GM20000 (cell line): ENCODE measurements at regions not wholly inside any gene's neighbourhood (a gene's known extent, or its start where the extent isn't known, plus 50 kb on each side); places are given as distances from the start of the nearest gene placed in this dataset.
"Not testable (repeated sequence)": the region's sequence is repeated elsewhere in the genome, so short reads cannot be mapped to it uniquely, and the experiment has no call there.

Source experiments
- DNase-seq: peaks from one replicate; pipeline ENCODE4 v3.0.0; 2012; ENCODE audit warnings: low spot score
- CTCF ChIP-seq: IDR thresholded peaks from 2 replicates; pipeline ENCODE4 v1.5.1; 2012; ENCODE audit warnings: mild to moderate bottlenecking, control low read depth; ENCODE audit errors: extremely low read depth, missing control alignments

DNA sequence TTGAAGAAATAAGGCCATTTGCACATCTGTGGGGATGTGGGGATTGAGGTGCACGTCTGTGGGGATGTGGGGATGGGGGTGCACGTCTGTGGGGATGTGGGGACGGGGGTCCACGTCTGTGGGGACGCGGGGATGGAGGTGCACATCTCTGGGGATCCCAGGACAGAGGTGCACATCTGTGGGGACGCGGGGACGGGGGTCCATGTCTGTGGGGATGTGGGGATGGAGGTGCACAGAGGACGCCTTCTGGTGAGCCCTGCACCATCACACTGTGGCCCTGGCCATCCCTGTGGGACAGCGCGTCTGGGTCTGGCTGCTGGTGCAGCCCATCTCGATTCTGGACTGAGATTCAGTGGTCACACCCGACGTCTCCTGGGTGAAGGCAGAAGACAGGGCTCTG, 161.4 kb downstream of the LAT start:
- no peak for TF ChIP-seq CTCF
- DNase-seq: no peak

DNA sequence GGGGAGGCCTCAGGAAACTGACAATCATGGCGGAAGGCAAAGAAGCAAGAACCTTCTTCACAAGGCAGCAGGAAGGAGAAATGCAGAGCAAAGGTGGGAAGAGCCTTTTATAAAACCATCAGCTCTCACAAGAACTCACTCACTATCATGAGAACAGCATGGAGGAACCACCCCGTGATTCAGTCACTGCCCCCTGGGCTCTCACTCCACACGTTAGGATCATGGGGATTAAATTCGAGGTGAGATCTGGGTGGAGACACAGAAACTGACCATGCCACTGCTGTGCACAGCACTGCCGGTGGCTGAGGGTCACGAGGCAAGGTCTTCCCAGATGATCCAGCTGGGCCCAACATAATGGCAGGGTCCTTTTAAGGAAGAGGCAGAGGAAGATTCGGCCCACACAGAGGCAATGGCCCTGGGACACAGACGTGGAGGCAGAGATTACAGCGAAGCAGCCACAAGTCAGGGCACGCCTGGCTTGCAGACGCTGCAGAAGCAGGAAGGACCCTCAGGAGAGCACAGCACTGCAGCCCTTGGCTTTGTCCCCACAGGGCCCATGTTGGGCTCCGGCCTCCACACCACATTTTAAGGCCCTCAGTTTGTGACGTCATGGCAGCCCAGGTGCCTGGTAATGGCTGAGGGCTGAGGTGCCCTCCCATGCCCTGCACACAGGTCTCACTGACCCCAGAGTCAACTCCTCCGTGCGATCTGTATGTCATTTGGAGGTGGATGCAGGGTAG, 160.8 kb downstream of the LAT start:
- DNase-seq: not testable (repeated sequence)

DNA sequence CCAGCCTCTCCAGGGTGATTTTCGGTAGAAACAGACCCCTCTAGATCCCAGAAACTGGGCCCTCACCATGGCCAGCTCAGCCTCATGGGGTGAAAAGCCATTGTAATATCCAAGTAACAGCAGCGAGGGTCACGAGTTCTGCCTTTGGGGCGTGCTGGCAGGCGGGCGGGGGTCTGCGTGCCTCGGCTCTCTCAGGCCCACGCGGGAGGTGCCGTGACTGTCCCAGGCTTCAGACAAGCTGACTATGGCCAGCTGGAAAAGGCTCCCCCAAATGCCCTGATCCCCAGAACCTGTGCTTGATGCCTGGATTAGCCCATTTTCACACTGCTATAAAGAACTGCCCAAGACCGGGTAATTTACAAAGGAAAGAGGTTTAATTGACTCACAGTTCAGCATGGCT, 160.2 kb downstream of the LAT start:
- DNase-seq: not testable (repeated sequence)

DNA sequence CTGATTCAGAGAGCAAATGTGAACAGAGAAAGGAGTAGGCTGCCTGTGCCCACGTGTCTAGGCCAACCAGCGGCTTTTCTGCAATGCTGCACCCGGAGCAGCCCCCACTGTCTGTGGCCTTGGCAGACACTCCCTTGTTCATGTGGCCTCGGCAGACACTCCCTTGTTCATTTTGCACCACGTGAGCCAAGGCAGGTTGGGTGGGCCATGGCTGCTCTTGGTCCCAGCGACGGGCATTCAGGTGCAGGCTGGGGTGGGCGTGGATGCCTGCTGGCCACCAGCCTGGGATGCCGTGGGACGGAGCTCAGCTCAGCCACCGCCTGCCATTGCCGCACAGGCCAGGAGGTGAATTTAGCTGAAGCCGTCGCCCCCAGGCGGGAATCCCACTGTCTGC, 159.8 kb downstream of the LAT start:
- DNase-seq: not testable (repeated sequence)

DNA sequence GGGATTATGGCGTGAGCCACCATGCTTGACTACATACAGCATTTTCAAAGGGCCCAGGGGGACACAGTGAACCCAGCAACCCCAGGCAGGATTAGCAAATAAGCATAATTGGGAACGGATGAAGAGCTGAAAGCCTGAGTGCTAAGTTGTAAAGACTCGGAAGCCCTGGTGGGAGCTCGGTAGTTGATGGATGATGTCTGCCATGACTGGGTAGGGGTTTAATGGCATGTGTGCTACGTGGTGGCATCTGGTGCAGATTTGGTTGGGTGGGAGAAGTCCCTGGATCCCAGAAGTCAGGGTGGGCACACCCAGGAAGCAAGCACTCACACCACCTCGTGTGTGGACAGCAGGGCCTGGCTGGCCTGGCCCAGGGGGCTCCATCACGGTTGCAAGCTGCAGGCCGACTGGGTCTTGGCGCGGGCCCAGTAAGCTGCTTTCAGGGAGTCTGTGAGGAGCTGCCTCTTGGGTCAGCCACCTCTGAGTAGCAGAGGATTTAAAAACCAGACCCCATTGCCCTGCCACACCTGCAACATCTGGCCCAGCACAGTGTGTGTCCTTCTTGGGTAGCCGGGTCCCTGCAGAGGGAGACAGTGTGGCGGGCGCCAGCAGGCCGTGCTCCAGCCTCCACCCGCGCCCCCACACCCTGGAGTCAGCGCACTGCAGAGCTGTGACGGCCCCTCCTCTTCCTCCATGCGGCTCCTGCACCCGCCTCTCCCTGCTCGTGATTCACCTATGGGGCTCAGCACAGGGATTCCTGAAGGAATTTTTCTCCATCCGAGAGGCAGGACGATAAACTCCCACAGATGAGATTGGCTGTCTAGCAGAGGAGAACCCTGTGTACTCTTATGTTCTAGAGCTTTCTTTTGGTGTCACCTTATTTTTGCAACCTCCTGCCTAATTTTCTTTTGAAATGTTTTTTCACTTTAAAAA, 159.2 kb downstream of the LAT start:
- DNase-seq: not testable (repeated sequence)

GRCh38 chr16:29142506-29142905, 157.7 kb downstream of the LAT start:
- DNase-seq: not testable (repeated sequence)

DNA sequence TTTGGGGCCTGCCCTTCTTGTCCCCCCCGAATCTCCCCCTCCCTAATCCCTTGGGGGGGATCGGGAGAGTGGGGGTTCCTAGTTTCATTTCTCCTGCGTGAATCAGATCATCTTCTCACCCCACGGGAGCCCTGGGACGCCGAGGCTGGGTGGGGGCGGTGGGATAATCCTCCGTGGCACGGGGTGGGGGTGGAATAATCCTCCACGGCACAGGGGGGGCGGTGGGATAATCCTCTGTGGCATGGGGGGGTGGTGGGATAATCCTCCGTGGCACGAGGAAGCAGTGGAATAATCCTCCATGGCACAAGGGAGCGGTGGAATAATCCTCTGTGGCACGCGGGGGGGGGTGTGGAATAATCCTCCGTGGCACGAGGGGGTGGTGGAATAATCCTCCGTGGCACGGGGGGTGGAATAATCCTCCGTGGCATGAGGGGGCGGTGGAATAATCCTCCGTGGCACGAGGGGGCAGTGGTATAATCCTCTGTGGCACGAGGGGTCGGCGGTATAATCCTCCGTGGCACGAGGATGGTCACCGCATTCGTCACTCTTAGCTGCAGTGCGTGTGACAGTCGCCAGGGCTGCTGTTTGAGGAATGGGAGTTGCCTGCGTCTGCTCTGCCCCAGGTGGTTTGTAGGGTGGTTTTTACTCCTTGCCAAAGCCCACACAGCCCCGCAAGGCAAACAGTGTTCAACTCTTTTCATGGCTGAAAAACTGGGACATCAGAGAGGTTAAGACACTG, 156.9 kb downstream of the LAT start:
- no peak for DNase-seq
- no peak for TF ChIP-seq CTCF

- DNase-seq: not testable (repeated sequence)
These were observed 156.3 kb downstream of the LAT start for GRCh38 chr16:29141121-29141520.

GRCh38 chr16:29139901-29140855, 155.3 kb downstream of the LAT start:
- not testable (repeated sequence) for DNase-seq

DNA sequence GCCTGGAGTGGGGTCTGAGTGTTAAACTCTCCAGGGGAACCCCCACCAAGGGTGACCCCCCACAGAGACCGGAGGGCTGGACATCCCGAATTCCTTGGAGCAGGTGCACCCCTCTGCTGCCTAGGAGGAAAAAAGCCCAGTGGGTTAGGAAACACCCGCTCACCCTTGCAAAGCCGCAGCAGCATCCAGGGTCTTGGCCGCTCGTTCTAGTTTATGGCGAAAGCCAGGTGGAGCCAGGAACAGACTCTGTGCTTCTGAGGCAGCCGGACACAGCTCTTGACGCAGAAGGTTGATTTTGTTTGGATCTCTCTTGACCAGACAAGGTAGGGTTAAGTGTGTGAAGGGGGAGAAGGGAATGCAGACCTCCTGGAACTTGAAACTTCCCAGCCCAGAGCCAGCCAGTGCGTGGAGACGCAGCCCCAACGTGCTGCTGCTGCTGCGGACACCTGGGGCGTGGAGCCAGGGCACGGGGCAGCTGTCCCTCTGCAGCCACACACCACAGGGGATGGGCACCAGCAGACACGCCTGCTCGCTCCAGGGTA, 154.5 kb downstream of the LAT start:
- no peak for DNase-seq
- no peak for TF ChIP-seq CTCF

DNA sequence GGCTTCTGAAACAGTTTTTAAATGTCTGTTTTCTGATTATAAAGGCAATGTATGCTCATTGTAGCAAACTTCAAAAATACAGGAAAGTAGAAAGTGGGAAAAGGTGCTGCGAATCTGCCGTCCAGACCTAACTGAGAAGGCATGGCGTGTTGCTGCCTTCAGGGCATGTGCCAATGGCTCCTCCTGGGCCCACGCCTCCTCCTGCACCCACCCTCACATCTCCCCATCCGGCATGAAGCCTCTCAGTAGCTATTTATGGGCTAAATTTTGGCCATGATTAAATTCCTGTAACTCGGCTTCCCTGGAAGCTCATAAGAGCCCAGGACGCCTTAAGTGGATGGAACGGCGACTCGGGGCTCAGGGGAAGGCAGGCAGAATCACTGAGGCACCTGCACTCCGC, 153.8 kb downstream of the LAT start:
- not testable (repeated sequence) for DNase-seq

GRCh38 chr16:29137894-29138662, 153.2 kb downstream of the LAT start:
- not testable (repeated sequence) for DNase-seq

- not testable (repeated sequence) for DNase-seq
These were observed 152.6 kb downstream of the LAT start for GRCh38 chr16:29137461-29137860.

DNA sequence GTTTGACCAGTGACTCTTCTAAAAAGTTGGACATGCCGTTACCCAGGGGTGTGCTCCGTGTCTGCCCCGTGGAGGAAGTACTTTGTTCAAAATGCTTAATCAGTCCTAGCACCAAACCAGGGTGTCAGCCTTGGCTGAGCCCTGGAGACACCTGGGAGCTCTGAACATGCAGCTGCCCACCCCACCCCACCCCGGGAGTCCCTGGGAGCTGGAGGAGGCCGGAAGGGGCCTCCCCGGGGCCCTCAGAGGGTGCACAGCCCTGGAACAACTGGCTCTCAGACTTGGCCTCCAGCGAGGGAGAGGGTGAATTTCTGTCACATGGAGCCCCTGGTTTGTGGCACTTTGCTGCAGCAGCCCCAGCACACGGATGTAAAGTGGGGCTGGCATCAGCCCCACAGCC, 152.1 kb downstream of the LAT start:
- DNase-seq: not testable (repeated sequence)
